ENCODE measurements at regions not wholly inside any gene's neighbourhood (a gene's known extent, or its start where the extent isn't known, plus 50 kb on each side); places are given as distances from the start of the nearest gene placed in this dataset.

GRCh38 chr6:155974811-155975323 is 519.2 kb upstream of the NOX3 start:
- H3K9me3 Mint-ChIP-seq: no peaks in the 10 kb centered on the region
- H3K27me3 Mint-ChIP-seq: no peaks in the 10 kb centered on the region
- H3K27ac Mint-ChIP-seq: no peak overlapping the region

GRCh38 chr6:155974359-155974758 is 518.7 kb upstream of the NOX3 start:
- Mint-ChIP-seq H3K4me3 (no peak overlapping the region), H3K36me3 (ENCODE audit: low read depth) (no peaks in the 10 kb centered on the region), H3K9me3 (no peaks in the 10 kb centered on the region), H3K4me1 (ENCODE audit: low read depth) (peaks cover 25% of the 10 kb centered on the region), H3K27me3 (no peaks in the 10 kb centered on the region), H3K27ac (no peak overlapping the region)
- no peak for DNase-seq

More at GRCh38 chr6:155974811-155975323, 519.2 kb upstream of the NOX3 start:
- no peak for DNase-seq
- peaks cover 25% of the 10 kb centered on the region for H3K4me1 Mint-ChIP-seq (ENCODE audit: low read depth)
- no peak overlapping the region for H3K4me3 Mint-ChIP-seq
- no peaks in the 10 kb centered on the region for H3K36me3 Mint-ChIP-seq (ENCODE audit: low read depth)

- Mint-ChIP-seq H3K4me3 (no peak overlapping the region), H3K27me3 (no peaks in the 10 kb centered on the region), H3K9me3 (no peaks in the 10 kb centered on the region), H3K4me1 (ENCODE audit: low read depth) (peaks cover 25% of the 10 kb centered on the region), H3K27ac (no peak overlapping the region), H3K36me3 (ENCODE audit: low read depth) (no peaks in the 10 kb centered on the region)
- no peak for DNase-seq
Measured at GRCh38 chr6:155970876-155971708, 515.5 kb upstream of the NOX3 start.

- Mint-ChIP-seq H3K27me3 (no peaks in the 10 kb centered on the region), H3K4me3 (no peak overlapping the region), H3K27ac (no peak overlapping the region), H3K9me3 (no peaks in the 10 kb centered on the region), H3K36me3 (ENCODE audit: low read depth) (no peaks in the 10 kb centered on the region), H3K4me1 (ENCODE audit: low read depth) (peaks cover 25% of the 10 kb centered on the region)
- no peak for DNase-seq
Measured at GRCh38 chr6:155970472-155970871, 514.8 kb upstream of the NOX3 start.

DNA sequence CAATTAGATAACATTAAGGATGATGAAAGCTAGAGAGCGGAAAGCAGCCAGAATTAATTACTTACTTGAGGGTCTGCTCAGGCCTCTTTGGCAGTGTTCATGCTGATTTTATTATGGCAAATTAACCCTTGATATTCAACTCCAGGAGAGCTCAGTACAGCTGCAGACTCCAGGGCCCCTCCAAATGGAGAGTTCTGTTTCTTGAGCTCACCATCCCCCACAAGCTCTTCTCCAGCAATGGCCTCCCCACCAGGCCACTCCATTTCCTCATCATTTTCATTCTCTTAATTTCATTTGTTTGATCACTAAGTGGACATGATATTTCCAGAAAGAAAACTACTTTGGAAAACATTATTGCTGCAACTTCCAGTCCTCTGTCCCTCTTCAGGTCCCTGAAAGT is 513.3 kb upstream of the NOX3 start:
- no peak for DNase-seq
- Mint-ChIP-seq H3K27me3 (no peaks in the 10 kb centered on the region), H3K4me3 (no peak overlapping the region), H3K9me3 (no peaks in the 10 kb centered on the region), H3K27ac (no peak overlapping the region), H3K36me3 (ENCODE audit: low read depth) (no peaks in the 10 kb centered on the region), H3K4me1 (ENCODE audit: low read depth) (peaks cover 22% of the 10 kb centered on the region)

DNA sequence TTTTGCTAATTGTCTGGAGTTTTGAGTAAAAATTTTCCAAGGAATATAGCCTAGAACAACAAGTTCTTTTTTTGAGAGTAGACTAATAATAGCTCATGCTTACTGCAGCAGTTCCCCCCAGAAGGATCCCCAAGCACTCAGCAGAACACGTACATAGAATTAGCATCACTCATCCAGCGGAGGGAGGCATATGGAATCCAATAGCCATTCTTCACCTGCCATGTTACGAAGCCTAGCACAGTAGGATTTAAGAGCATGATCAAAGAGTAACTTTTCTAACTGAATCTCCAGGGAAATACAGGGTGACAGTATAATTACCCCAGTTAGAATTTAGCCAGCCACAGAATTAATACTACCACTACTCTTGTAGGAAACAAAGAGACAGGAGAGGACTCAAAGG is 511.7 kb upstream of the NOX3 start:
- no peaks in the 10 kb centered on the region for H3K36me3 Mint-ChIP-seq (ENCODE audit: low read depth)
- H3K27ac Mint-ChIP-seq: no peak overlapping the region
- H3K4me3 Mint-ChIP-seq: no peak overlapping the region
- H3K27me3 Mint-ChIP-seq: no peaks in the 10 kb centered on the region
- H3K9me3 Mint-ChIP-seq: no peaks in the 10 kb centered on the region
- DNase-seq: no peak
- peaks cover 14% of the 10 kb centered on the region for H3K4me1 Mint-ChIP-seq (ENCODE audit: low read depth)

DNA sequence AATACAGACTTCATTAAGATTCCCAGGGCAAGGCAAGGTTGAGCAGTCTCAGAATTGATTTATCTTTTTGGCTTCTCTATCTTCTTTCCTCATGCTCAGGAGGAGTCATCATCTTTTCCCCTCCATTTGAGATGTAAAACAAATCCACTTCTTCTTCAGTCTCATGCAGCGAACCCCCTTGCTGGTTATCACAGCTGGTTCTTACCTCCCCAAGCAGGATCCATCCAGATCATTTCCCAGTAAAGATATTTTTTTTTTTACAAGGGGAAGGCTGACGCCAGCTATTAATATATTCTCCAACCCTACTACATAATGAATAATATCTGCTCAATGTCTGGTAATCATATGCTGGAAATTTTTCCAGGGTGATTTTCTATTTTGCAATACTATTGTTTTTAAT is 508.9 kb upstream of the NOX3 start:
- DNase-seq: no peak
- Mint-ChIP-seq H3K9me3 (no peaks in the 10 kb centered on the region), H3K4me1 (ENCODE audit: low read depth) (no peaks in the 10 kb centered on the region), H3K27ac (no peak overlapping the region), H3K4me3 (no peak overlapping the region), H3K36me3 (ENCODE audit: low read depth) (no peaks in the 10 kb centered on the region), H3K27me3 (no peaks in the 10 kb centered on the region)

GRCh38 chr6:155962276-155962675 is 506.6 kb upstream of the NOX3 start:
- no peaks in the 10 kb centered on the region for H3K36me3 Mint-ChIP-seq (ENCODE audit: low read depth)
- H3K27me3 Mint-ChIP-seq: no peaks in the 10 kb centered on the region
- no peaks in the 10 kb centered on the region for H3K9me3 Mint-ChIP-seq
- H3K27ac Mint-ChIP-seq: no peak overlapping the region
- no peaks in the 10 kb centered on the region for H3K4me1 Mint-ChIP-seq (ENCODE audit: low read depth)
- DNase-seq: no peak
- no peak overlapping the region for H3K4me3 Mint-ChIP-seq

GRCh38 chr6:155959898-155960495 is 504.4 kb upstream of the NOX3 start:
- Mint-ChIP-seq H3K4me3 (no peak overlapping the region), H3K27me3 (no peaks in the 10 kb centered on the region), H3K36me3 (ENCODE audit: low read depth) (no peaks in the 10 kb centered on the region), H3K4me1 (ENCODE audit: low read depth) (no peaks in the 10 kb centered on the region), H3K27ac (no peak overlapping the region), H3K9me3 (no peaks in the 10 kb centered on the region)
- no peak for DNase-seq

GRCh38 chr6:155958550-155958949 is 502.9 kb upstream of the NOX3 start:
- no peak for DNase-seq
- H3K9me3 Mint-ChIP-seq: no peaks in the 10 kb centered on the region
- no peaks in the 10 kb centered on the region for H3K36me3 Mint-ChIP-seq (ENCODE audit: low read depth)
- H3K27ac Mint-ChIP-seq: no peak overlapping the region
- H3K4me3 Mint-ChIP-seq: no peak overlapping the region
- H3K27me3 Mint-ChIP-seq: no peaks in the 10 kb centered on the region
- no peaks in the 10 kb centered on the region for H3K4me1 Mint-ChIP-seq (ENCODE audit: low read depth)

DNA sequence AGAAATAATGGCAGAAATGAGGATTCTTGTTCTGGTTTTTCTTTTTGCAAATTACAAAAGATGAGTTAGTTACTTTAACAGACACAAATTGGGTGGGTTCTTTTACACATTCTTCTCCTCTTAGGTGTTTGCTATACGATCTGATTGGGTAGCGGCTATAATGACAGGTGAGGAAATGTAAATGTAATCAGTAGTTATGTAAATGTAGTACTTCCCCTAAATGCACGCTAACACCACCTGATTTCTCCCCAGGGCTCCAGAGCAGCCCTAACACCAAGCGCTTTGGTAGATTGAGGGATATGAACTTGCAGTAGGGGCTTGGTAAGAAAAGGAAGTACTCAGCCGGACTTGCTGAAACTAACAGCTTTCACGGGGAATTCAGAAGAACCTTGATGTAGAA is 499.4 kb upstream of the NOX3 start:
- Mint-ChIP-seq H3K4me3 (no peak overlapping the region), H3K36me3 (ENCODE audit: low read depth) (no peaks in the 10 kb centered on the region), H3K9me3 (no peaks in the 10 kb centered on the region), H3K4me1 (ENCODE audit: low read depth) (no peaks in the 10 kb centered on the region), H3K27ac (no peak overlapping the region), H3K27me3 (no peaks in the 10 kb centered on the region)
- no peak for DNase-seq

GRCh38 chr6:155954149-155954548 is 498.5 kb upstream of the NOX3 start:
- H3K4me3 Mint-ChIP-seq: no peak overlapping the region
- H3K27ac Mint-ChIP-seq: no peak overlapping the region
- no peaks in the 10 kb centered on the region for H3K4me1 Mint-ChIP-seq (ENCODE audit: low read depth)
- H3K36me3 Mint-ChIP-seq (ENCODE audit: low read depth): no peaks in the 10 kb centered on the region
- no peak for DNase-seq
- H3K27me3 Mint-ChIP-seq: no peaks in the 10 kb centered on the region
- no peaks in the 10 kb centered on the region for H3K9me3 Mint-ChIP-seq

- H3K4me3 Mint-ChIP-seq: no peak overlapping the region
- peaks cover 2% of the 10 kb centered on the region for H3K36me3 Mint-ChIP-seq (ENCODE audit: low read depth)
- no peak overlapping the region for H3K27ac Mint-ChIP-seq
- H3K9me3 Mint-ChIP-seq: peaks cover 17% of the 10 kb centered on the region
- H3K4me1 Mint-ChIP-seq (ENCODE audit: low read depth): no peaks in the 10 kb centered on the region
- DNase-seq: no peak
- H3K27me3 Mint-ChIP-seq: no peaks in the 10 kb centered on the region
Measured at GRCh38 chr6:155949256-155949655, 493.6 kb upstream of the NOX3 start.

- Mint-ChIP-seq H3K9me3 (peaks cover 17% of the 10 kb centered on the region), H3K27me3 (no peaks in the 10 kb centered on the region), H3K4me3 (no peak overlapping the region), H3K27ac (no peak overlapping the region), H3K4me1 (ENCODE audit: low read depth) (no peaks in the 10 kb centered on the region), H3K36me3 (ENCODE audit: low read depth) (peaks cover 2% of the 10 kb centered on the region)
- no peak for DNase-seq
Measured at GRCh38 chr6:155946860-155947259, 491.2 kb upstream of the NOX3 start.

DNA sequence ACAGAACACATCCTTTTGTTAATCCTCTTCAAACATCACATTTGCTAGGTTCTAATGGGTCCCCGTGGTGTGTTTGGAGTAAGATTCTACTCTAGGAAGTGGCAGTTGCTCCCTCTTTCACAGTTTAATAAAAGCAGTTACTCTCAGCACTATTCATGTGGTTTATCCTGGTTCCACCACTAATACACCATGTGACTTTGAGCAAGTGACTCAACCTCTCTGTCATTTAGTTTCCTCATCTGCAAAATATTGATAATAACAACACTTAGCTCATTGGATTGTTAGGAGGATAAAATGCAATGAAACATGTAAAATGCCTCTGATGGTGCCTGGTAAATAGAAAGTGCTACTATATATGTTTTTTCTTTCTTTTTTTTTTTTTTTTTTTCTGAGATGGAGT is 488.0 kb upstream of the NOX3 start:
- no peaks in the 10 kb centered on the region for H3K27me3 Mint-ChIP-seq
- H3K36me3 Mint-ChIP-seq (ENCODE audit: low read depth): peaks cover 2% of the 10 kb centered on the region
- peaks cover 17% of the 10 kb centered on the region for H3K9me3 Mint-ChIP-seq
- no peak overlapping the region for H3K4me3 Mint-ChIP-seq
- DNase-seq: no peak
- no peak overlapping the region for H3K27ac Mint-ChIP-seq
- H3K4me1 Mint-ChIP-seq (ENCODE audit: low read depth): no peaks in the 10 kb centered on the region

Measured in activated T-cell treated with anti-CD3 and anti-CD28 coated beads, Interleukin-2, amount 50 U/mL, for 24 hours (primary cell).